ENCODE measurements at regions not wholly inside any gene's neighbourhood (a gene's known extent, or its start where the extent isn't known, plus 50 kb on each side); places are given as distances from the start of the nearest gene placed in this dataset.
"Not testable (repeated sequence)": the region's sequence is repeated elsewhere in the genome, so short reads cannot be mapped to it uniquely, and the experiment has no call there.

DNA sequence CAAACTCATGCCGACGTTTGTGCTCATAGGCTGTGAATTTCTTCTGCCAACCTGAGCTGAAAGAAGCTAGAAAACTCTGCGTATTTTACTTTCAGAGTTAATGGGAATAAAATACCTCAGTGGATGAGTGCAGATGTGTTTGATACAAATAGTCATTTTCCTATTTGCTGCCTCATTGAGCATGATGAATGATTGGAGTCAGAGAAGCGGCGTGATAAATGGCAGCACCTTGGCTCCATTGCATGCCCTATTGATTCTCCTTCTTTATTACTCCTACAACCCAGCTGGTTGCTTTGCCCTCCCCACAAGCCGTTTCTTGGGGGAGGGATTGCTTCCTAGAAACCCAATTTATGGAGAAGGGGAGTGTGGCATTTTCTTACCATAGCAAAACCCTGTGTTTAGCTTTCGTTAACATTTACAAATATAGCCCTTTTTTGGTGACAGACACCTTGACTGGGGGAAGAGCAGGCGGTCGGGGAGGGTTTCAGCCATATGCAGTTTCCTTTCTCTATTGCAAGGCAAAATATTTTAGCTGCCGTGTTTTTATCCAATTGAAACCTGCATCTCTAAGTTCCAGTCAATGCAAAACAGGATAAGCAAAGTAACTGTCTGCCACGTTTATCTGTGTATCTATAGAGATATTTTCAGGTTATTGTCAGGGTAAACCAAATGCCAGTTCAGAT lies 93.1 kb upstream of the TBCA start:
- DNase-seq (ENCODE audit: low spot score) = no peak

GRCh38 chr5:77867914-77868313 lies 91.8 kb upstream of the TBCA start:
- no peak for DNase-seq (ENCODE audit: low spot score)

DNA sequence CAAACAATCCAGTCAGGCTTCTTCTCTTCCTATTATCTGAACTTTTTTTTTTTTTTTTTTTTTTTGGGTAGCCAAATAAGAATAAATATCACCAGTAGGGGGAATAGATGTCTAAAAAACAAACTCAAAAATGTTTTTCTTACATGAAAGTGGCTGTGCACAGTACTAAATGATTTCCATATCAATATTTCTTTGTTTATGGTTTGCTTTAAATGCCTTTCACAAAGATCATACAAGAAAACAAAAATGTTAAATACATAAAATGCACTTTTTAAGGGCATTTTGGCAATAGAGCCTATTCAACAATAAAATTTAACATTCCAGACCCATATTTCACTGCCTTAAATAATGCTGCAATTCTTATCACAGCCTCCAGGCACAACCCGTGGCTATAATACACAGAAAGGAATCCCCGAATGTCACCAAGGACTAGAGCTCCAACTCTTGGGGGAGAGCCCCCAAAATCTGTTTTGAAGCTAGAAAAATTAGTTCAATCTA lies 91.1 kb upstream of the TBCA start:
- peak; percentile 62 for DNase-seq (ENCODE audit: low spot score)

DNA sequence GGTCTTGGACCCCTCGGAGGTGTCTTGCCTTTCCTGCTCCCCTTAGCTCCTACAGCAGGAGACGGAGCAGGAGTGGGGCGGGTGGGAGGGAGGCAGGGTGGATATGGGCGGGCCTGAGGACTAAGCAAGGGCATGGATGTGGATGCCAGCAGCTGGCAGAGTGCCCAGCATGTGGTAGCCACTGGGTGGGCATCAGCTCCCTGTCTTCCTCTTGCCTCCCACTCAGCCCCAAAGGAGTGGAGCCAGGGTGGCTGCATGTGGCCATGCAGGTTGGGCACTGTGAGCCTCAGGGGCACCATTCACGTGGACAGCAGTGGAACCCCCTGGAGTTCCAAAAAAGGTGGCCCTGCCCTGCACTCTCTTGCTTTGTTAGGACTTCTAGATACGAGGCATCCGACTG lies 90.1 kb upstream of the TBCA start:
- no peak for DNase-seq (ENCODE audit: low spot score)

- DNase-seq (ENCODE audit: low spot score) = no peak
Measured at GRCh38 chr5:77864997-77865396, 88.9 kb upstream of the TBCA start.

GRCh38 chr5:77863181-77863580 lies 87.0 kb upstream of the TBCA start:
- DNase-seq (ENCODE audit: low spot score) = no peak

- DNase-seq (ENCODE audit: low spot score) = no peak
Measured at GRCh38 chr5:77861576-77861975, 85.4 kb upstream of the TBCA start.

GRCh38 chr5:77859306-77859705 lies 83.2 kb upstream of the TBCA start:
- DNase-seq (ENCODE audit: low spot score) = no peak

- not testable (repeated sequence) for DNase-seq (ENCODE audit: low spot score)
Measured at GRCh38 chr5:77858678-77859077, 82.5 kb upstream of the TBCA start.

DNA sequence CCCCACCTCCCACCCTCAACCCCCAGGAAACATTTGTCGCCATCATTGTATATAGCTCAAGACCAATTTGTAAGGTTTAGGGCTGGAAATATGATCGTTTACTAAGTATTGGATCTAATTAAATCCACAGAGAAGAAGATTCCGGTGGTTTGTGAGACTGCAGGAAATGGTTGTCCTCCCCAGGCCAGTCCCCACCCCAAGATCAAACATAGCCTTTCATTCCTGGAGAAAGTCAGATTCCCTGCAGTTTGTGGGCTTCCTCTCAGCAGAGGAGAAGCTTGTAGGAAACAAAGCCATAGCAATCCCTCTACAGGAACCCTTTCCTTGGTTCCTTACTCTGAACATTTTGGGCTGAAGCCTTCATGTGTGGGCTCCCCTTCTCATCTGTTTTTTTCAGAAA lies 79.2 kb upstream of the TBCA start:
- no peak for DNase-seq (ENCODE audit: low spot score)

DNA sequence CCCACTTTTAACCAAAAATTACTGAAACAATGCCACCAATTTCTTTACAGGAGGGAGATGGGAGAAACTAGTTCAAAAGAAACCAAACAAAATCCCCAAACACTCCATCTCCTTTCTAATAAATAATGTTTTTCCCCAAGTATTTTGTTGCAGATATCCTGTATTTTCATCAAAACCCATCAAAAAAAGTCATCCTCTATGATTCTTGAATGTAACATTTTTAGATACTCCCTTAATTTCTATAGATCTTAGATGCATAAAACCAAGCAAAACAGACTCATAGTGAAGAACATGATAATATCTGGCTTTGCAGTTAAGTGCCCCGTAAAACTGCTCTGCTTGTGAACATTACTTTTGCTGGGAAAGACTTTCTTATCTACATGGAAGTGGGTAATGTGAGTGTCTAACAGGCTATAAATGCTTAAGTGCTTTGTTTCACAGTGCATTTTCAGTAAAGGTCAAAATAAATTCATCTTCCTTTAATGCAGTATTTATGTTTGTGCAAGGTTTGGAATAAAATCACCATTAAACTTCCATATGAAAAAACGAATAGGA lies 77.3 kb upstream of the TBCA start:
- no peak for DNase-seq (ENCODE audit: low spot score)

DNA sequence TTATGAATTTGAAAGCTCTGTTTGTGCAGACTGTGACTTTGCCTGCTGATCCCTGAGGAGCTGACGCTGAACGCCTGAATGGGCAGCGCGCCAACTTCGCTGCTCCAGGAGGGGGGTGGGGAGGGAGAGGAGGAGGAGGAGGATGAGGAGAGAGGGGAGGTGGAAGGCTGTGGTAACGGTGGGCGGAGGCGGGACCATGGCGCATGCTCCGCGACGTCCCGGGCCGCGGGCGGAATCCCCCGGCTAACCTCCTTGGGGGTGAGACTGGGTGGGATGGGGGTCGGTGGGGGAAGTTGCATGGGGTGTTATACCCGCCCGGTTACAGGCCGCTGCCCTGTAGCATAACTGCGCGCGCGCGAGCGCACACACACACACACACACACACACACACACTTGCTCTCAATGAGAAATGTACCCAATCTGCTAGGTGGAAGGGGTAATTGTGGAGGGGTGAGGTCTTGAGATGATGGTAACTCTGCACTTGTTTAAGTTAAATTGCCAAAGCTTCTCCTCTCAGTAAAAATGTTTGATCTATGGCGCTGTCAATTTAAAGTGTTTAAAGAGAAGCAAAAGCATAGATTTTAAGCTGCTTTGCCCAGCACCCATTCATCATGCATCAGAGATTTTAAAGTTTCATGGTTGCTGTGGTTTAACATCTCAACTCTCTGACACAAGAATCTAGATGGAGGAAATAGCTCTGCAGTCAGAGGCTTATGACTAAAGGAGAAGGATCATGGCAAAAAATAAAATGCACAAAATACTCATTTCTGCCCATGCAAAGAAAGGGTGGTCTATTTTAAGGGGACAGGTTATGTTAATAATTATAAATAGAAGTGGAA lies 76.6 kb upstream of the TBCA start:
- peak; percentile 82 for DNase-seq (ENCODE audit: low spot score)

DNA sequence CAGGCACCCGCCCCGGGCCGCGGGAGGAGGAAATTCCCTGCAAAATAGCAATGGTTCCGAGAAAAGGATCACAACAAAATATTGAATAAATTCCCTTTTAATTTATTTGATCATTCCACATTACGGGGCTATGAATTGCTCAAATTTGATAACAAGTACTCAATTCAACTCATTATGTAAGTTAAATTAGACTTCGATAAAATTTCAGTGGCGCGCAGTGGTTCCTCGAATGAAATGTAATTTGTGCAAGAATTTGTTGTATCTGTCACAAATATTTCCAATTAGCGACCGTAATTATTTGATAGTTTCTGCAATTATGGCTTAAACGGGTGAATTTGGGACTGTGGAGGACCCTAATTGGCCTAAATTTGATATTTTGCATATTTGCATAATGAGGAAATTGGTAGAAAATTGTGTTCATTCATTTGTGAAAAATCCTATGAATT lies 76.0 kb upstream of the TBCA start:
- DNase-seq (ENCODE audit: low spot score) = no peak

DNA sequence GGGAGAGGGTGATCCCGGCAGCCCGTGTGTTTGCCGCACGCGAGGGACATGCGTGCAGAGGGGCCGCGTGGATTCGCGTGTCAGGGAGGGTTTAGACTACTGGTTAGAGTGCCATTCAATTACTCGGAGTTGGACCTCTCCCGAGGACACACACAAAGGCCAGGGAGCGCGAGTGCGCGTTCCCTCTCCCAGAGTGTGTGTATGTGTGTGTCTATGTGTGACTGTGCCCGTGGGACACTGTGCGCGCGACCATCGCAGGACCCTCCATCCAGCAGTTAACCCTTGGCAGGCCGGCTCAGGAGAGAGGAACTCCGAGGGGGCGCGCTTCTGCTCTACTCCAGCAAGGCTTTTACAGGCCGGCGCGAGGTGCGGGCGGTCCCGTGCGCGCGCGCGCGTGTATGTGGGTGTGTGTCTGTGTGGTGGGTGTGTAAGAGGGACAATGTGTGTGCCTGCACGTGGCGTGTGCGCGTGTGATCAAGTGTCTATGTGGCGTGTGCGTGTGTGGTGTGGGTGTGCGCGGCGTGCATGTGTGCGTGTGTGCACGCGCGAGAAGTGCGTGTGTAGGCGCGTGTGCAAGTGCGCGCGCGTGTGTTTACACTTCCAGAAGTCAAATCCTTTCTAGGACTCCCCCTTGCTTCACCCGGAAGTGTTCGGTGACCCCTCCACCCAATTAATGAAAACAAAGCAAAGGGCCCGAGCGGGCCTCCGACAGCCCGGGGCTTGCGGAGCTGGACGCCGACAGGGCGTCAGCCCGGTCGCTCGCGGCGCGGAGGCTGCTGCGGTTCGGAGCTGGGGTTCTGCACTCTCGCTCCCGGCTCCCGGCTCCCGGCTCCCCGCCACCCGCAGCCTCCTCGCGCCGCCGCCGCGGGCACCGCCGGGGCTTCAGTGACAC lies 75.3 kb upstream of the TBCA start:
- no peak for DNase-seq (ENCODE audit: low spot score)

GRCh38 chr5:77850536-77851175 lies 74.5 kb upstream of the TBCA start:
- no peak for DNase-seq (ENCODE audit: low spot score)

- DNase-seq (ENCODE audit: low spot score) = no peak
Measured at GRCh38 chr5:77849308-77849900, 73.3 kb upstream of the TBCA start.

DNA sequence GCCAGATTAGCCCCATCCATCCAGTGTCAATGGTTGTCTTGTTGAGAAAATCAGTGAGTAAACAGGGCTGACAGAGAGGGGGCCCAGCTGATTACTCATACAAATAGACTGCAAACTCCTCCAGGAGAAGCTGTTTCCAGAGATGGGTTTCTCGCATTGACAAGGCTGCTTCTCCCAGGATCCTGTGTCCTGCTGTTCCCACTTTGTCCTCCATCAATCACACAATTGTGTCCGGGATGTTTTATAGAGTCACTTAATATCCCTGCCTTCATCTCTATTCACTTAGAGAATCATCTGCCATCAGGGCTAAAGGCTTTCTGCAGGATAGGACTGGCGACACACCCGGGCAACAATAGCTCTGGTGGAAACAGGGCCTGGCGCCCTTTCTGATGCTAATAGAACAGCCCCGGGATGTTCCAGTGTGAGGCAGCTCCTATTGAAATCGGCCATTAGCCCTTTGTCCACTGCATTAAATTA lies 71.7 kb upstream of the TBCA start:
- no peak for DNase-seq (ENCODE audit: low spot score)

DNA sequence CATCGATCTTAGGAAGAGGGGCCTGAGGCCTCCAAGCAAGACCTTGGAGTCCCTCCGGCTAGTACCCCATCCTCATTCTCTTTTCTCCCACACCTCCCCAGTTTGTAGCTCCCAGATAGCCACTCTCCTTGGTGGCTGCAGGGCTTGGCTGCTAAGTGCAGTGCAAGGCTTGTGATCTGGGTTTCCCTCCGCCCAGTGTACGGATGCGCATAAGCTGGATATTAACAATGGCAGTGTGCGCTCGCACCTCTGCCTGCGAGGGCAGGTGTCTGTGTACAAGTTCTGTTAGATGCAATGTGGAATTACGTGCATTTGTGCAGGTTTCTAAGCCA lies 71.0 kb upstream of the TBCA start:
- no peak for DNase-seq (ENCODE audit: low spot score)

GRCh38 chr5:77846422-77847128 lies 70.4 kb upstream of the TBCA start:
- no peak for DNase-seq (ENCODE audit: low spot score)

DNA sequence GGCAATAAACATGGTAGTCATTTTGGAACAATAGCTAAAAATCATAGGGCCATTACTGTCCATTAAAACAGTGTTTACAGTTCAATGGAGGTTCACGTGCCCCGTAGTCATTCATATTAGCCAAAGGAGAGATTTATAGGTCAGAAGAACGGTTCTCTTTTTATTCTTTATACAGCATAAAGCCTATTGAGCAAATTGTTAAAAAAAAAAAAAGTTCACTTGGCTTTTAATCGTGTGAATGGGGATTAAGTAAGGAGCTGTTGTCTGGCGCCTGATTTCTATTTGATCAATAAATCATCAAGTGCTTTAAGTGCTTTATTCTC lies 69.1 kb upstream of the TBCA start:
- DNase-seq (ENCODE audit: low spot score) = no peak

All from NAMALWA (cell line).